GM21576 (cell line): ENCODE measurements at regions not wholly inside any gene's neighbourhood (a gene's known extent, or its start where the extent isn't known, plus 50 kb on each side); places are given as distances from the start of the nearest gene placed in this dataset.

Experiments
- ATAC-seq: cut with Tn5 transposase; IDR thresholded peaks from one replicate; pipeline ENCODE4 v1.9.1; 2021; ENCODE audit warnings: mild to moderate bottlenecking, moderate library complexity; ENCODE audit not compliant: unreplicated experiment

DNA sequence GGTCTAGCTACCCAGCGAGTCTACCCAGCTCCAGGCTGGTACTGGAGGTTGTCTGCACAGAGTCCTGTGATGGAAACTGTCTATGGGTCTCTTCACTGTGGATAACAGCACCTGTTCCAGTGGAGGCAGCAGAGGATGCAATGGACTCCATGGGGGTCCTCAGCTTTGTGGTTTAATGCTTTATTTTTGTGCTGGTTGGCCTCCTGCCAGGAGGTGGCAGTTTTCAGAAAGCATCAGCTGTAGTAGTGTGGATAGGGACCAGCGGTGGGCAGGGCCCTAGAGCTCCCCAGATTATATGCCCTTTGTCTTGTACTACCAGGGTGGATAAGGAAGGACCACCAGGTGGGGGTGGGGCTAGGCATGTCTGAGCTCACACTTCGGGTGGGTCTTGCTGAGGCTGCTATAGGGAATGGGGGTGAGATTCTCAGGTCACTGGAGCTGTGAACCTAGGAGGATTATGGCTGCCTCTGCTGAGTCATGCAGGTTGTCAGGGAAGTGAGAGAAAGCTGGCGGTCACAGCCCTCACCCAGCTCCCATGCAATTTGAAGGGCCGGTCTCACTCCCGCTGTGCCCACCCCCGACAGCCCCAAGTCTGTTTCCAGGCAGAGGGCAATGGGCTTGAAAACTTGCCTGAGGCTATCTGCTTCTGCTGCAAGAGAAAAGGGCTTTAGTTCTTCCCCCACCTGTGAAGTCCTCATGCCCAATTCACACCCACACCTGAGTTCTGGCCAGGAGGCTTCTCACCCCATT is 397.1 kb downstream of the TLE1 start:
- ATAC-seq, result no peak

DNA sequence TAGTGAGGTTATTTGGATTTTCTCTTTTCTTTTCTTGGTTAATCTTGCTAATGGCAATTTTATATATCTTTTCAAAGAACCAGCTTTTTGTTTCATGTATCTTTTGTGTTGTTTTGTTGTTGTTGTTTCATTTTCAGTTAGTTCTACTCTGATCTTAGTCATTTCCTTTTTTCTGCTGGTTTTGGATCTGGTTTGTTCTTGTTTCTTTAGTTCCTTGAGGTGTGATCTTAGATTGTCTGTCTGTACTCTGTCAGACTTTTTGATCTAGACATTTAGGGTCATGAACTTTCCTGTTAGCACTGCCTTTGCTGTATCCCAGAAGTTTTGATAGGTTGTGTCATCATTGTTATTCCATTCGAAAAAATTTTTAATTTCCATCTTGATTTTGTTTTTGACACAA is 399.7 kb downstream of the TLE1 start:
- ATAC-seq, result no peak

DNA sequence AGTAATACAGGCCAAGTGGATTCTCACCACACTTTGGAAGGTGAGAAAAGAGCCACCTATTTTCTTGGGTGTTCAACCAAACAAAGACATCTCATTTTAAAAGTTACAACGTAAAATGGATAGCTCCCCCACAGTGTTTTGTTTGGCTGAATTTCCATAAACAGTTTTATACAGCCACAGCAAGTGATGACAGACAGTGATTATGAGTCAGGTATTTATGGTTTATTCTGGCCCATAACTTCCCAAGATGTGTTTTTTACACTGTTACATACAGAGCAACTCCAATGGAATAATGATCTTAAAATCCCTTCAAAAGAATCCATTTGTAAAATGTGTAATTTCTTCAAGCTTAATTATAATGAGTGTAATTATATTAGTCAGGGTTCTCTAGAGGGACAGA is 421.3 kb downstream of the TLE1 start:
- no peak for ATAC-seq

DNA sequence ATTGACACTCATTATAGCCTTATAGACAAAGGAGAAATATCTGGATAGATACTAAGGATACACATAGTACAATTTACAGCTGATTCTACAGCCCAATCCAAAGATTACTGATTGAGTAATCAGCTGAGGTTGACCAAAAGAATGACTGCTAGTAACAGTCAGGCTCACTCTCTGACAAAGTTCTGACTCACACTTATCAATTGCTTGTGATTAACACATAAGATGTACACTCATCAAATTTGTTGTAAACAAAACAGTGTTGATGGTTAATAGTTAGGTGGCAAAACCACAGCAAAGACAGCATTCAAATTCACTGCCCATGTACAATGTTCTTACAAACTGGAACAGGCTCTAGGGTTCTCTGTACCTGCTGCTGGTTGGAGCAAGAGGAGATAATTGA is 422.7 kb downstream of the TLE1 start:
- no peak for ATAC-seq

DNA sequence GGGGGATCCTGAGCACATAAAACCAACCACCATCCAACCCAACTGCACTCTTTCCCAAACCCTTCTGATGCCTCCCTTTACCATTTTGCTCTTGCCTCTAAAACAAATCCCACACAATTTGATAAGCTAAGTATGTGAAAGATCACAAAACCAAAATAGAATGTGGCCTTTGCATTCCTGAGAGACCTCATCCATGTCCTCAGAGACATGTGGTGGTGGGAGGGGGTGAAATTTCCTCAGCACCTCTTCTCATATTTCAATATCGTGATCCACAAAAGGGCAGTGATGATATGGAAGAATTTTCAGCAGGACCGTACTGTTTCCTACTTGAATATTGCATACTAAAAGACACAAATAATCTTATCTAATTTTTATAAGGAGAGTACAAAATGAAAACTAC is 423.3 kb downstream of the TLE1 start:
- ATAC-seq, result no peak

DNA sequence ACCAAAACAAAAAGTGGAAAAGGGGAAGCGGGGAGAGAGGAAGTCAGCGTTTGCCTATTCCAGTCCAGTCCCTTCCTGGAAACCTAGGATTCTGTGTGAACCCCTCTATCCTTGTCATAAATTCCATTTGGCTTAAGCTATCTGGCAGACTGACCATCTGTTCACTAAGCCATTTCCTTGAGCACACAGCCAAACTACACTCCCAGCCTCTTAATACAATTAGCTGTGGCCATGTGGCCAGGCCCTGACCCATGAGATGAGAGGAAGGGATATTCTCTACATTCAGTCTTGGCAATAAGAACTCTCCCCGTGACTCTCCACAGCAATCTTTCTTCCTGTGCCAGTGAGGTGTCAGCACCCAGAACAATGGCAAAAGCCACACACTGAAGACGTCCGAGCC is 424.8 kb downstream of the TLE1 start:
- no peak for ATAC-seq

DNA sequence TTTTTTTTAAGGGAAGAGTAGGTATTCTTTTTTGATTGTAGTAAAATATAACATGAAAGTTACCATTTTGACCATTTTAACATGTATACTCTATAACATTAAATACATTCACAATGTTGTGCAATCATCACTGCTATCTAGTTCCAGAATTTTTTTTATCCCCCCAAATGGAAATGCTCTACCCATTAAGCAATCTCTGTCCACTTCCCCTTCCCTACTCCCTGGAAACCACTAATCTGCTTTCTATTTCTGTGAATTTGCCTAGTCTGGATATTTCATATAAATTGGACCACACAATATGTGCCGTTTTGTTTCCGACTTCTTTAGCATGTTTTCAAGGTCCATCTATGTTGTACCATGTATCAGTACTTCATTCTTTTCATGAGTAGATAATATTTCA is 429.5 kb downstream of the TLE1 start:
- no peak for ATAC-seq

DNA sequence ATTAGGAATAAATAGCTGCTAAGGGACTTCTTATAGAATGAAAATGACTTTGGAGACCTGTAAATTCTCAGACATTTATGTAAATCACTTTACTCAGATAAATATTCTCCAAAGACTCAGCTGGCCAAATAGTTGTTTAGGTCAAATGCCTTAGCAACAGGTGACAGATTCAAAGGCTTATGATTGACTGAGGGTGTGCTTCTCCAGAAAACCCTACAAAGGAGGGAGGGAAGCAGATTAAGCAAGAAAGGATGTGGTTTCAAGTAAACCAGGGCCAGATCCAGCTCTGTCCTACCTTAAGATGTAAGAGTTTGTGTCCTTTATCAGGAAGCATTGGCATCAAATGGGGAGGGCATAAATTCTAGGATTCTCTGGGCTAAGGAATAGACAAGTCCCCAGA is 433.0 kb downstream of the TLE1 start:
- ATAC-seq, result no peak

DNA sequence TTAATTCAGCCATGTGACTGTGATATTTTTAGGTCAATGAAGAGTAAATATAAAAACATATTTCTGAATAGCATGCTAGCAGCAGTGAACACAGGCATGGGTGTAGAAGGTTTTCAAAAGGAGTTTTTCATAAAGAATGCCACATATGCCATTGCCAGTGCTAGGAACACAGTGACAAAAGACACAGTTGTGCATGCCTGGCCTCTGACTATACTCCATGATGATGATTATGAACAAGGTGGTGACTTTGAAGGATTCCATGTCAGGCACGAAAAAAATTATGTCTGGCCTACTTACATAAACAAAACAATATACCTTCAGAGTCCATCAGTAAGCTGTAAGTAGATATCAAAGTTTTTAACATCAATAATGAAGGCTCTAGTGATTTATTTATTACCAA is 438.7 kb downstream of the TLE1 start:
- ATAC-seq, result no peak

DNA sequence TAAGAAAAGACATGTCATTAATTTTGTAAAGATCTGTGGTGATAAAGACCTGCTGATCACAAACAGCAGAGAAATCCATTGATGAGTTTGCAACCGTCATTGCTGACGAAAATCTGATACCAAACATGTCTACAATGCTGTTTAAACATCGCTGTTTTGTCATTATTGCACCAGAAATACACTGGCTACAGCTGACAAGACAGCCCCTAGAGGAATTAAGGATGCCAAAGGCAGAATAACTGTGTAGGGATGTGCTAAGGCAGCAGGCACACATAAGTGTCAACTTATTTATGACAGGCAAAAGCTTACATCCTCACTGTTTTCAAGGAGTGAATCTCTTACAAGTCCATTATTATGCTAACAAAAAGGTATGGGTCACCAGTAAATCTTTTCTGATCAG is 439.3 kb downstream of the TLE1 start:
- ATAC-seq, result no peak

DNA sequence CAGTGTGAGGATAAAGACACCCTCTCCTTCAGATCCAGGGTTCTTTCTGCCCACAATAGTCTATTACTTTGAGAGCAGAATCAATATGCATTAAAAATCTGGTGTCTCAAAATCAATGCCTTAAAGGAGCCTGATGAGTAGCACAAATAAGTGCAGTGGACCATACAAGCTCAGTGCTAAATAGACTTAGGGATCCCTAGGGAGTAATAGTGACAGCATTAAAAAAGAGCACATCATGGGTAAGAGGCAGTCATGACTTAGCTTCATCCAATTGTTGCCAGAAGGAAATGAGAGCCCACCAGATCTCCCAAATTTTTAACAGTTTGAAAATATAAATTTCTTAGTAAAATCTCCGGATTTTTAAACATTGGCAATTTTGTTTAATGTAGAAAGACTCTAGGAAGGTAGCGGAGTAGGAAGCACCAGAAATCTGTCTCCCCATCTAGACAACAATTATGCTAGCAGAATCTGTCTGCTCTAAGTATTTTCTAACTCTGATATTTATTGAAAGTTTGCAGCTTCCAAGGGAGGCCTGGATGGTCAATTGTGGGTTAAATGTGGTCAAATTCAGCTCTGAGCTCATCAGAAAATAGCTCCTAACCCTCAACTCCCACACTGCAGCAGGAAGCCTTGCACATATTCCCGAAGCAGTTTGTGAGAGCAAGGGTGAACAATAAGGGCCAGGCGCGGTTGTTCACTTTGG is 443.9 kb downstream of the TLE1 start:
- no peak for ATAC-seq

DNA sequence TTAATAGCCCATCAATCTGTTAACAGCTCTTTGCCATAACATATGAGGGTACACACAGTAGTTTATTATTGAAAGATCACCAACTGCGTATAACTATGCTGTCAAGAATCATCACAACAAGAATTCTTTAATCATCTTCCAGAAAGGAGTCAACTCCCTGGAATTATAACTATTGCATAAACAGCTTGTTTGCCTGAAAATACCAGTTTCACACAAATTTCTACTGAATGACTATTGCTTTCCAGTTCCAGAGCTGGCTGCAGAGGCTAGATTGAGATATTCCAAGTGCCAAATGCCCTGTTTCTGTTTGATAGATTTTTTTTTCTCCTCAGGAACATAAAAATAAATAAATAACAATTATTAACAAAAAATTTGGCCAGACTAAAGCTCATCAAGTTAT is 444.7 kb downstream of the TLE1 start:
- ATAC-seq, result no peak

DNA sequence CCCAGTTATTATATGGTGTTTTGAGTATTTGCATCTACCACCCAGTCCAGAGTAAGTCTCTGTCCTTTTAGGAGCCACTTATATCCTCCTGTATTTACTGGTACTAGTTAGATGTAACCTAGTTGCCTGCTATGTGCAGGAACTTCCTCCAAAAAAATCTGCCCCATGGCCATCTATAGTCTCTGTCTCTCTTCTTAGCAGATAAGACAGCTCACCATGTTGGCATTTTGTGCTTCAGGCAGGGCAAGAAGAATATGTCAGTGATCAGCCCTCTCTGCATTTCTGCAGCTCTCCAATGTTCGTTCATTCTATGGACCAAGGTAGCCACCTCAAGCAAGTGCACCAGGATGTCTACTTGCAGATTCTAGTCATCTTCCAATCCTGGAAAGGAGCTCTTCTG is 446.5 kb downstream of the TLE1 start:
- ATAC-seq, result no peak

DNA sequence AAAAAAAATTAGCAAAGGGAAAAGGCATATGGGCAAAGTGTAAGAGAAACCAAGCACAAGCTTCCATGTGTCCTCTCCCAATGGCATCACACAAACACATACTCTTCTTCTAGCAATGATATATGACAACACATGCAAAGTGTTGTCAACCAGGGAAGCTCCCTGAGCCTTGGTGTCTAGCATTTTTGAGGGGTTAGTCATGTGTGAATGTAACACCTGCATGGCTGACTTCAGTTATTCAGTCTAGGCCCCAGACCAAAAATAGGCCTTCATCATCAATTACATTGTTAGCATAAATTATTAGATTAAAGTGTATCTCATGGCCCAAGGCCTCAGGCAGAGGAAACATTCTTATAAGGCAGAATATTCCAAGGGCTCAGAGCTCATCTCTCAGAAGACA is 450.0 kb downstream of the TLE1 start:
- ATAC-seq, result no peak

DNA sequence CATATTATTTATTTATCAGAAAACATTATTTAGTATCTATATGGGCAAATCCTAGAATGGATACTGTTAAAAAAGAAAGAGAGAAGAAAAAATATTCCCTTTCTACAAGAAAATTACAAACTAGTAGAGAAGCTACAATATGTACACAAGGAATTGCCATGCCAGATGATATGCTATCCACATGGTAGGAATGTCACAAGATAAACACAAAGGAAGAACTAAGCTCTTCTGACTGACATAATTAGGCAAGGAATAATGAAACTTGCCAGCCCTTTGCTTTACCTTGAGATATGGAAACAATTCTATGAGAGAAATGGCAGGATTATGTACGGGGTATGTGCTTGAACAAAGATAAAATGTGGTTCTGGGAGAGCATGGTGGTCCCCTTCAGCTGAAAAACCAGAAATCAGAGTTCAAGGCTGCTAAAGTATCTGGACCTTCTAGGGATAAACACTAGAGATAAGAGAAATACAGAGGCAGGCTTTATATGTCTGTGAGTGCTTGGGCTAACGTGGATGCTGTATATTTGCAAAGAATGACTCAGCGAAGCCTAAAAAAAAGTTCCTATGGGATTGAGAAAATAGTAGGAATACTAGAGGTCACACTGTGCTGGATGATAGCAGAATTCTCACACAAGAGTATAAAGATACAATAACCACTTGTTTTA is 451.6 kb downstream of the TLE1 start:
- ATAC-seq, result no peak

DNA sequence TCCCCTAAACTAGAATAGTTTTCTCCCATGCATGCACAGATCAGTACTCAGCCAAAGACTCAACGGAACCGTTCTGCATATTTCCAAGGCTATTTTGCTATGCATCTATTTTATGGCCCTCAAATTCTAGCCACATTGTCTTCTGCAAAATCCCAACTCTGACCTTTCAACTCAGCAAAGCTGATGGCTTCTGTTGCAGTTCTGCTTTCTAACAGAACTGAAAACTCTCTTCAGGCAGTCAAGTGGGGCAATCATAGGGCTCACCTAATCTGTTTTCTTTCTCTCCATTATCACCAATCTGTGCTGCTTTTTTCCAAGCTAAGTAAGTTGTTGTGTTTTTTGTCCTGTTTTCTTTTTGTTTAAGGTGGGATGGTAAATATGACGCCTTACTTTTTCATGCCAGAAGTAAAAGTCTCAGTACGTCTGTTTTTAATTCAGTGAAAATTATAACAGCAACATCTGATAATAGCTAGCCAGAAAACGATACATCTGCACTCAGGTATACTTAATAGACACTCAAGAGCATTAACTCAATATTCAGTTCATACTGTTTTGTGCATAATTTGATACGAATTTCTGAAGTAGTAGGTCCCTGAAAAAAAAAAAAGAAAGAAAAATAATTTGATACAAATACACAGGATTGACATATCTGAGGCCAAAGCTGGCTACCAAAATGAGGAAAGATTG is 454.3 kb downstream of the TLE1 start:
- ATAC-seq, result no peak

DNA sequence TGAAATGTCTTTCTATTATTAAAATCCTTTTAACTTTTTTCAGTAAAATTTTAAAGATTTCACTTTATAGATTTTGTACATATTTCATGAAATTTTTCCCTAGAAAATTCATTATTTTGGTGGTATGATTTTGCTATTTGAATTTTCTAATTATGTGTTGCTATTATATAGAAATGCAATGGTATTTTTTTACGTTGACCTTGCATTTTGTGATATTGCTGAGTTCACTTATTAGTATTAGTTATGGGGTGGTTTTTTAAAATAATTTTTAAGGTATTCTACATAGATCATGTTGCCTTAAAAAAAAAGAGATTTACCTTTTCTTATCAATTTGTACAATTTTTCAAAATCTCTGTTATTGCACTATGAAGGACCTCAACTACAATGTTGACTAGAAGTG is 458.3 kb downstream of the TLE1 start:
- ATAC-seq, result no peak

DNA sequence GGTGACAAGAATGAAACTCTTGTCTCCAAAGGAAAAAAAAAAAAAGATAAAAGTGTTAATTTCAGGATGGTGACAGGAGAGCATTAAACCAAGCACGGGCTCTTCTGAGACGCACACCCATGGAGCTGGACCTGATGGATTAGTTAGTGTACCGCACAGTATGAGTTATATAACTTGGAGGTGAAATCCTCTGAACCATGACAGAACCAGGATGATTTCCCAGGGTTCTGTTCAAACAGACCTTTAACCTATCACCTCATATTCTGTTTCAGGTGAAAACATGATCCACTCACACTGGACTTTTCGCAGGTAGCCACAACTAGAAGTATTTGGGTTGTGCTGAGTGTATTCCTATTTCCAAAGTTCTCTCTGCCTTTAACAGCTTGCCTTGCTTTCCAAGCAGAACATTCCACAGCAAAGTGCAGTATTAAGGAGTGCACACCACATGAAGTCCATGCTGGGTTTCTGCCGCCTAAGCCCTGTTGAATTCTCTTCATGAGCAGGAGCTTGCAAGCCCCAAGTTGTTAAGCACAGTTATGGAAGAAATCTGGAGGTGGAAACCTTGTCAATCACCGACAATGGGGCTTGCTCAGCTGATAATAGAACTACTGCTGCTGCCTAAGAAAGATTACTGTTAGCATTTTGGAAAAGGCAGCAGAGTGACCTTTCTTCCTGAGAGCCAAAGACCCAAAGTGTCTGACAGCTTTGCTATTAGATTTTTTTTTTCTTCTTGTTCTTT is 461.7 kb downstream of the TLE1 start:
- ATAC-seq, result no peak

DNA sequence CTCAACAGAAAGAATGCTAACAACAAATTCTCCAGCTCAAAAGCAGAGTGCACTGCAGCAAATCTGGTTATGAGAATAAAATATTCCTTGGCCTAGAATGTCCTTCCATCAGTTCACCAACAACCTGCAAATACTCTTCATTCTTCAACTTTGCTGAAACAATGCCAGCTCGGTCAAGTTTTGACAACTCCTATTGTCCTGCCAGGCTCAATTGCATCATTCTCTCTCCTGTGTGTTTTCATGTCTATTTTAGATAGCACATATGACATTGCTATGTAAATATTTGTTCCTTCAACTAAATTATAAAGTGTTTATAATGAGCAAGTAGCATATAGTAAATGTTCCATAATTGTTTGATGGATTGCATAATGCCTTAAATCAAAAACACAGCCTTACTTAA is 463.8 kb downstream of the TLE1 start:
- ATAC-seq, result no peak

DNA sequence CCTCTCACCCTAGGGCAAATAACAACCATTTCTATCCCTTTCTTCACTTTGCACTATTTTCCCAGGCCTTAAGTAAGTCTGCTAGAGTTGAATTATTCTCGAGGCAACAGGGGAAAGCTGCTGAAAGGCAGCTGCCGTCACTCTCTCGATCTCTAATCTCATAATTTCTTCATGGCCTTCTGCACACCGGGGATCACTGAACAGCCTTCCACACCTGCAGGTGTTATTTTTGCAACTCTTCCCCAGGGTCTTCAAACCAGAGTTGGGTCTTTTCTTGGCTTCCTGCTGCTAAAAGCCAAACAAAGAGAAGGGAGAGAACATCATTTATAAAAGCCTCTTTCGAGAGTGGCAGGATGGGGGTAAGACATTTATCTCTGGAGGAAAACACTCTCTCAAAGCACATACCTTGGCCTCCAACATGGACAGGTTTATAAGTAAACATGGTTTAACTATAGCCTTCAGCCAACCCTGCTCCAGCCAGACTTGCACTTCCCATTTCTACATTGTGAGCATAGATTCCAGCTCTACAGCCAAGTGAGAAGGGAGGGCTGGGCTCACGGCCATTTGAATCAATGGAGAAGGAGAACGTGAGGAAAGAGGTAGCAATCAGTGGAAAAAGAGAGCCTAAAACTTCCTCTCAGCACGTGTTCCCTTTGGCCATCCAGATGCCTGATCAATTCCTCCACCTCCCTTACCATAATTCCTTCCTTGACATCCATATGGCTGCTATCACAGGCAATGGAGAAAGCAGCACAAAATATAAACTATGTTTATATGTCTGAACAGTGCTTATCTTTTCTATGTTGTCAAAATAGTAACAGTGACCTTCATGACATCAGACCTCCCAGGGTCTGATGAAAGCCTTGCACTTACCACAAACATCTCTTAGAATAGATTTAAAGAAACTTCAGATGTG is 464.9 kb downstream of the TLE1 start:
- ATAC-seq, result no peak
